ENCODE measurements at regions not wholly inside any gene's neighbourhood (a gene's known extent, or its start where the extent isn't known, plus 50 kb on each side); places are given as distances from the start of the nearest gene placed in this dataset.
"Not testable (repeated sequence)": the region's sequence is repeated elsewhere in the genome, so short reads cannot be mapped to it uniquely, and the experiment has no call there.

DNA sequence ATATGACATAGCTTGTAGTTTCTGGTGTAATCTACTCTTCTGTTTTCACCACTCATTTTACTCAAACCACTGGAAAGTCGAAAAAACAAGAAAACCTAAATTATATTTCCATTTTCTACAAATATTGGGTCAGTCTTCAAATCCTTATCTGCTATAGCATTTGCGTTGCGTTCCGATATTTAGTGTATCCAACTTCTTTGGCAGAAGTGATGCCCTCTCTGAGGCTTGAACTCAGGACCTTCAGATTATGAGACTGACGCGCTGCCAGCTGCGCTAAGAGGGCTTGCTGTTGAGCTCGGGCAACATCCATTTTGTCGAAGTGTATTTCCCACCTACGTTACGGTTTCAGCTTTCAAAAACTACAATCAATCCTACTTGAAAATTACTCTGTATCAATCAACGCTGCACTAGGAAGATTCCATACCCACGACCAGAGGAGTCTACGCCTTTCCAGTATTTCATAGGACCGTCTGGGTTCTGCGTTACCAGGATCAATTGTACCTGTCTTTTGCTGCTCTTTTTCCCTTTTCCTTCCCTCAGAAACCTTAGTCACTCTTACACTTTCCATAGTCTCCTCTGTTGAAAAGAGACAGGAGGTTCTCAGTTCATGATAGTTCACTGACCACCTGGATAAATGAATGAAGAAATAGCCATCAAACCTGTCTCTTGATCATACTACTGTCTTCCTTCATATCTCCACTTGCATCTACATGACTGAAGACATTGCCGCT is 140.5 kb upstream of the ZNF322 start:
- DNase-seq: not testable (repeated sequence)

DNA sequence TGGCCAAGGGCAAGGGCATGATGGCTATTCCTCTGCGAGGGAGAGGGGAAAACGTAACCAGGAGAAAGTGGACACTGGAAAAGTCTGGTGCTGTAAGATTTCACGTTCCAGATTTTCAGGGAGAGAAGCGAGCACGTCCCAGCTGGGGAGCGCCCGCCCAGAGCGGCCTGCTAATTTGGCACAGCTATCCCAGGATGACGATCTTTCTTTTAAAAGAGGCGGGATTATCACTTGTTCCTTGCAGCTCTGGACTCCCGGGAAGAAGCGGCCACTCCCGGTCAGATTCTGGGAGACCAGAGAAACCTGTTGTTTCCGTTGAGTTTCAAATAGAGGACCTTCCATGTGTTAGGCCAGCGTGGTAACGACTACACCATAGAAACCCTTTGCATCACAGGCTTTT is 144.2 kb upstream of the ZNF322 start:
- DNase-seq: not testable (repeated sequence)

DNA sequence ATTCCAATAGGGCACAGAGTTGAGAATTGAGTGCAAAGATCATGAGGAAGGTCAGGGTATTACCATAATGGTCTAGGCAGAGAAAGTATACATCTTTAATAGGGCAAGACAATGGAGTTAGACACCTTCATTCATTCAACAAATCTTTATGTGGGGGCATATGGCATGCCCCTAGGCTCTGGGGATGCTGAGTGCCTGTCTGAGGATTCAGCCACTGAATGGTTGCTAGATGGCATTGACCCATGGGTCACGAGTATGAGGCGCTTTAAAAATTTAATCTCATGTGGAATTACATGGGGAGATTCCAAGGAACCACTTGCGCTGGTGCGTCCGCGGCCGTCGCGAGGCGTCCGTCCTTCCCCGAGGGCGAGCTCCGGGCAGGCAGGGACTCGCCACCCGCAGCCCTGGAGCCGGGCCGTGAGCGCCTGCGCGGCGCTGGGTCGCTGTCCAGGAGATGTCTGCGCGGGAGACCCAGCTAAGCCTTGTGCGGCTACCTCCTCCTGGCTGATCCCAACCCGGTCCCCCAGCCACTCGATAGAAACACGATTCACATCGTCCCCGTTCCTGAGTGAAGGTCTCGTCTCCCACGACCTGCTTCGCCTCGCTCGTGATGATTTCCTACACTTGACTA is 152.1 kb upstream of the ZNF322 start:
- not testable (repeated sequence) for DNase-seq

DNA sequence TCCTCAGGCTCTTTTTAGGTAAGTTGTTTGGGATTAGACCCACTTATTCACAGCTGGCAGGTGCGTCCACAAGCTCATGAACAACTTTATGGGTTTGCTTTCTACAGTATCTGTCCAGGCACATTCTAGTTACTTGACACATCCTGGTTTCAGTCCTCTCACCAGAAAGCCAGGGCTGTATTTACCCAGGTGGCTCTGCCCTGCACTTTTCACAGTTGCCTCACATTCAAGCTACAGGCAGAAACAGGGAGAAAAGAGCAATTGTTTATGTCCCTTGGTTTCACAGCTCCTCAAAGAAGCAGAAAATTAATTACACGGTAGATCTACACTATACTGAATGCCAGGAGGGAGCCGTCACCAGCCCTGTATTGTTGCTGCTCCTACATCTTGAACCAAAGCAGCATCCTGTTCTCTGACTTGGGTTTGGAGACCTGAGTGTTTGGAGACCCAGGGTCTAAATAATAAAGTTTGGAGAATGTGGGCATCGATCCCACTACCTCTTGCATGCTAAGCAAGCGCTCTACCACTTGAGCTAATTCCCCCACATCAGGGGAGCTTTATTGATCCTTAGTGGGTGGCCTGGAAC is 159.2 kb upstream of the ZNF322 start:
- not testable (repeated sequence) for DNase-seq

DNA sequence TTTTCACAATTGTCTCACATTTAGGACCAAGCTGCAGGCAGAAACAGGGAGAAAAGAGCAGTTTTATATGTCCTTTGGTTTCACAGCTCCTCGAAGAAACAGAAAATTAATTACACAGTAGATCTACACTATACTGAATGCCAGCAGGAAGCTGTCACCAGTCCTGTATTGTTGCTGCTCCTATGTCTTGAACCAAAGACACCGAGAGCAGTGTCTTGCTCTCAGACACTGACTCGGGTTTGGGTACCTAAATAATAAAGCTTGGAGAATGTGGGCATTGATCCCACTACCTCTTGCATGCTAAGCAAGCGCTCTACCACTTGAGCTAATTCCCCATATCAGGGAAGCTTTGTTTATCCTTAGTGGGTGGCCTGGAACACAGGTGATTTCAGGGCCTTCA is 168.4 kb upstream of the ZNF322 start:
- not testable (repeated sequence) for DNase-seq

DNA sequence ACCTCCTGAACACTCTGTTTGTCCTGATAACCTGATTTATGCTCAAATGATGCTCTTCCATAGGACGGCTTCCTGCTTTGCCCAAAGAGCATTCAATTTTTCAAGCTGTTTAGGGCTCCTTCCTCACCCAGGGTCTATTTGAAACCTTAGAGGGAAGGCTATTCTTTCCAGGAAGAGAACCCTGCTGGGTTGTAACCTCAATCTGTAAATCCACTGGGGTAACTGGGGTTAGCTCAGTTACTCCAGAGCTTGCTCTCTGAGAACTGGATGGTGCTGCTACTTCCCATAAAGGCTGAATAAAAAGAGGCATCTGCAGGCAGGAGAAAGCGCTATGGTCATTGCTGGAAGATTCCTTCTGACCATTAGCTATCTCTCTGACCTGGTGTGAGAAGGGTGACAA is 169.9 kb upstream of the ZNF322 start:
- not testable (repeated sequence) for DNase-seq

DNA sequence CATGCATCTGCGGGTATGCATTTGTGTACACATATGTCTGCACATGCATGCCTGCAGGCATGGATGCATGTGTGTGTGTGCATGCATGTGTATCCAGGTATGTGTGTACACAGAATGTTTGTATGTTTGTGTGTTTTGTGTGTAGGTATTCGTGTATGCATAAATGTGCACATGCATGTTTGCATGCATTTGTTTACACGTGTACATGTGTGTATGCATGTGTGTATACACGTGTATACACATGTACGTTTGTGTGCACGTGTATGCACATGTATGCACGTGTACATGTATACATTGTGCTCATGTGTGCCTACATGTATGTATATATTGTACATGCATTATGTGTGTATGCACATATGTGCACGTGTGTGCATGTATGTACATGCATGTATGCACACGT is 171.4 kb upstream of the ZNF322 start:
- not testable (repeated sequence) for DNase-seq

DNA sequence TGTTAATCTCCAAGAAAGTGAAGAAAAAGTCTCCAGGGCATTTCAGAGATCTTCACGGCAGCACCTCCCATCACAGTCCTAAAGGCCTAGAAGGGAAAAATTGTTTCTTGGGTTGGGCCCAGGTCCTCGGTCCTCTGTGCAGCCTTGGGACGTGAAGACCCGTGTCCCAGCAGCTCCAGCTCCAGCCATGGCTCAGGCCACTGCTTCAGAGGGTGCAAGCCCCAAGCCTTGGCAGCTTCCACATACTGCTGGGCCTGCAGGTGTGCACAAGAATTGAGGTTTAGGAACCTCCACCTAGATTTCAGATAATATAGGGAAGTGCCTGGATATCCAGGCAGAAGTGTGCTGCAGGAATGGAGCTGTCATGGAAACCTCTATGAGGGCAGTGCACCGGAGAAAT is 176.2 kb upstream of the ZNF322 start:
- DNase-seq: not testable (repeated sequence)

DNA sequence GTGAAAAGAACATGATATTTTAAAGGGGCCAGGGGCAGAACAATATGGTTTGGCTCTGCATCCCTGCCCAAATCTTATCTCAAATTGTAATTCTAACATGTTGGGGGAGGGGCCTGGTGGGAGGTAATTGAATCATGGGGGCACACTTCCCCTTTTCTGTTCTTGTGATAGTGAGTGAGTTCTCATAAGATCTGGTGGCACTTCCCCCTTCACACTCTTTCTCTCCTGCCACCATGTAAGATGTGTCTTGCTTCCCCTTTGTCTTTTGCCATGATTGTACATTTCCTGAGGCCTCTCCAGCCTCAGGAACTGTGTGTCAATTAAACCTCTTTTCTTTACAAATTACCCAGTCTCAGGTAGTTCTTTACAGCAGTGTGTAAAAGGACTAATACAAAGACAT is 177.1 kb upstream of the ZNF322 start:
- DNase-seq: not testable (repeated sequence)

DNA sequence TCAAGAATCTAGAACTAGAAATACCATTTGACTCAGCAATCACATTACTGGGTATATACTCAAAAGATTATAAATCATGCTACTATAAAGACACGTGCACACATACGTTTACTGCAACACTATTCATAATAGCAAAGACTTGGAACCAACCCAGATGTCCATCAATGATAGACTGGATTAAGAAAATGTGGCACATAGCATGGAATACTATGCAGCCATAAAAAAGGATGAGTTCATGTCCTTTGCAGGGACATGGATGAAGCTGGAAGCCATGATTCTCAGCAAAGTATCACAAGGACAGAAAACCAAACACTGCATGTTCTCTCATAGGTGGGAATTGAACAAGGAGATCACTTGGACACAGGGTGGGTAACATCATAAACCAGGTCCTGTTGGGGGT is 185.3 kb upstream of the ZNF322 start:
- not testable (repeated sequence) for DNase-seq

DNA sequence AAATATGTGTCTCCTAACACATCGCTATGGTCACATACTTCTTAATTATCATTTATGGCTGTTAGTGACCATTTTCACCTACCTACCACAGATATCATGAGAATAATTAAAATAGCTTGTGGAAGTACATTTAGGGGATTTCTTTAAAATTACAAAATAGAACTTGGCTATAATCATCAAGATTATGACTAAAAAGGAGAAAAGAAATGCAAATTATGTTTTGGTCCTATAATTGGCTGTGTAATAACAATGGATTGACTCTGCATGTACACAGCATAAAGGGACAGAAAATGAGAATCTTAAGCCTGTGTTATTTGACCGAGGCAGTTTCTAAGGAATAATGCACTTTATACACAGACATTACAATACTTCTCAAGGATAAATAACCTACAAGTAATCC is 197.7 kb upstream of the ZNF322 start:
- DNase-seq: not testable (repeated sequence)

DNA sequence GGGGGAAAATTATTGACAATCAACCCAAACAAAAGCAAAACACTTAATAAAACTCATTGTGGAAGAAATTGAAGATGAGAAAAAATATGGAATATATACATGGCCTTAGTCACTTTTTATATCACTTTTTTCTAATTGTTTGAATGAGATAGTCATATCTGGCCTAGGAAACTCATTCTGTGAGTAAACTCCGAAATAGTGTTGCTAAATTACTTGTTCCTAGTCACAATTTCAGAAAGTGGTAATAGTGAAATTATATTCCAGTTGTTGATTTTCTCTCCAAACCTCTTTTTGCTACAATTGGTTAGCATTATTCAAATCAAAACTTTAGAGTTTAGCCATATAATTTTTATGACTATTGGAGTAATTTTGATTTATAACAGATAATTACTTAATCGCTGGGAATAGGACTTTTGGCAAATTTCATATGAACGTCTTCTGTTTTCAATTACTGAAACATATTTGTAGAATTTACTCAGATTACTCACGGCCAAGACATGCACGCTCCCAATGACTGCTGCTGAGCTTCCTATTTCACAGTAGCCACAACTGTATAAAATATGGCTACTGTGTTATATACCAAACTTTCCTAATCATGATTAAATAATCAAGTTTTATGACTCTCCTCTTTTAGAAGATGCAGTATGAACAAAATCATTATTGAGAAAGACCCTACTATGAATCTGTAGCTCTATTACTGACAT is 199.7 kb upstream of the ZNF322 start:
- DNase-seq: not testable (repeated sequence)

DNA sequence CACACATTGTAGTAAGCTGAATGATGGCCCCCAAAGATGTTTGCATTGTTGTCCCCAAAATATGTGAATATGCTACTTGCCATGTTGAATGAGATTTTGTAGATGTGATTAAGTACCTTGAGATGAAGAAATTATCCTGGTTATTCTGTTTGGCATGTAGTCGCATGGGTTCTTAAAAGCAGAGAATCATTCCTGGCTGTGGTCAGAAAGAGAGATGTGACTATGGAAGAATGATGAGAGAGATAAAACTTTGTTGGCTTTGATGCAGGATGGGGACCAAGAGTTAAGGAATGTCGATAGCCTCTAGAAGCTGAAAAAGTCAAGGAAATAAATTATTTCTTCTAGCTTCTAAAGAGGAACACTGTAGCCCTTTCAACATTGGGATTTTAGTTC is 200.2 kb upstream of the ZNF322 start:
- DNase-seq: not testable (repeated sequence)

DNA sequence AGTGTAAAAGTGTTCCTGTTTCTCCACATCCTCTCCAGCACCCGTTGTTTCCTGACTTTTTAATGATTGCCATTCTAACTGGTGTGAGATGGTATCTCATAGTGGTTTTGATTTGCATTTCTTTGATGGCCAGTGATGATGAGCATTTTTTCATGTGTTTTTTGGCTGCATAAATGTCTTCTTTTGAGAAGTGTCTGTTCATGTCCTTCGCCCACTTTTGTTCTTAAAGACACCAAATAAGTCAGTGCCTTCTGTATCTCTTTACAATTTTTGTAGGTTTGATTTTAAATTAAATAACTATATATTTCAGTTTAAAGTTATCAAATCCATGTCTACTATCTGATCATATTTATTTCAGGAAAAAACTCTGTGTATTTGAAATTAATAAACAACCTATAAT is 202.4 kb upstream of the ZNF322 start:
- DNase-seq: not testable (repeated sequence)

DNA sequence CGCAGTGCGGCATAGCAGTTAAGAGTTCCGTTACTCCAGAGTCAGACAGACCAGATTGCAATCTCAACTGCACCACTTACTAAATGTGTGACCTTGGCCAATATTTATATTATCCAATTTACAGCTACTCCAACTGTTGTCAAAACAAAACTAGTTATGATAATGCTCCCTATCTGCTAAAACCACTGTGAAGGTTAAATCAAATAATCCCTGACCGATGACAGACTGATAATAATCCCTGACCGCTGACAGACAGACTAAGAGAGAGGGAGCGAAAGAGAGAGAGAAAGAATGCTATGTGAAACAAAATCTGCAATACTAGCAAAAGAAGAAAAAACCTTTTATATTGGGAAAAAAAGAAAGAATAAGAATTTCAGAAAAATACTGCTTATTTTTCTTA is 204.1 kb upstream of the ZNF322 start:
- DNase-seq: not testable (repeated sequence)

DNA sequence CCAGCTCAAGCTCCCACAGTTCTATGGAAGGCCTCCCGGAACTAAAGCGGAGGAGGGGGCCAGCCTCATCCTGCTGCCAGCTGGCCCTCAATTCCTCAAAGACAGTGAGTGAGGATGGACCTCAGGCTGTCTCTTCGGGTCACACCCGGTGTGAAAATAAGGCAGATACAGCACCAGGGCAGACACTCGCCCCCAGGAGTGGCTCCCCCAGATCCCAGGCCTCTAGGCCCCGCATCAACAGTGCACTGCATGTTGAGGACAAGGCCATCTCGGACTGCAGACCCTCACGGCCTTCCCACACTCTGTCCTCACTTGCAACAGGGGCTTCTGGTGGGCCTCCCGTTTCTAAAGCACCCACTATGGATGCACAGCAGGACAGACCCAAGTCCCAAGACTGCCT is 239.2 kb upstream of the ZNF322 start:
- DNase-seq: not testable (repeated sequence)

DNA sequence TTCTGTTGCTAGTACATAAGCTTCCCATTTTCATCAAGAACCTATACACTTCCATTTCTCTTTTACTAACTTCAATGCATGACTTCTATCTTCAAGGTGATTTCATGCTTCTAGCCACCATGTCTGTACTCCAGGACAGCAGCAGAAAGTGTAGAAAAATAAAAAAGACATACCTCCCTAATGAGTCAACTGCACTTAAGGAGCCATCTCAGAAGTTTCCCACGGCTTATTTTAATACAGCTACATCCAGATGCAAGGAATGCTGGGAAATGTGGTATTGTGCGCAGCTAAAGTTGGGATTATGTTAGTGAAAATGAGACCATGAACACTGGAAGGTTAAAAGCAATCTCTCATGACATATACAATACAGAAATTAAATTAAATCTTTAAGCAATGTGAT is 264.7 kb upstream of the ZNF322 start:
- DNase-seq: not testable (repeated sequence)

DNA sequence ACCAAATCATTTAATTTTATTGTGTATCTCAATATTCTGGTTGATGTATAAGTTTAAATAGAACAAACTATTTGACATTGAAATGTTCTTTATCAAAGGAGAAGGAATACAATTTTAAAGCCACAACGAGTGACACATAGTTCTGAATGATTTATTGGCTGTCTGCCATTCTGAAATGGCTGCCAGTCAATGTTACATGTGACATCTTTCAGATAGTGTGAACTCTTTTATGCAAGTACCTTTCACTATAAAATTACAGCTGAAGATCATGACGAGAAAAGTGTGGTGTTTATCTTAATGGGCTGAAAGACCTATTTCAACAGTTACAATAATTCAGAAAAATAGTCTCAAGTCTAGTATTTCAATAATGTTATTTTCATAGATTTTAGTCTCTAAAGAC is 268.6 kb upstream of the ZNF322 start:
- not testable (repeated sequence) for DNase-seq

DNA sequence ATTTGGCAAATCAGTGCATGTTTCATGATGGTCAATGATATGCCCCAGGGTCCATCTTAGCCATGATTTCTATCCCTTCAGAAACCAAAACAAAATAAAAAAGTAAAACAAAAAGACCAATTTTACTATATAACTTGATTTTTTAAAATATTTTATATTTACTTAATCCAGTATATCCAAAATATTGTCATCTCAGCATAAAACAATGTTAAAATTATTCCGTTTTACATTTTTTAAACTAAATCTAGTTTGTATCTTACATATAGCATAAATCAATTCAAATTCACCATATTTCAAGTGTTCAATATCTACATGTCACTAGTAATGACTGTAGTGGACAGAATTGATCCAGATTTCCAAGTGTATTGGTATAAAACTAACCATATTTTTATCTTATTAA is 277.7 kb upstream of the ZNF322 start:
- DNase-seq: not testable (repeated sequence)

DNA sequence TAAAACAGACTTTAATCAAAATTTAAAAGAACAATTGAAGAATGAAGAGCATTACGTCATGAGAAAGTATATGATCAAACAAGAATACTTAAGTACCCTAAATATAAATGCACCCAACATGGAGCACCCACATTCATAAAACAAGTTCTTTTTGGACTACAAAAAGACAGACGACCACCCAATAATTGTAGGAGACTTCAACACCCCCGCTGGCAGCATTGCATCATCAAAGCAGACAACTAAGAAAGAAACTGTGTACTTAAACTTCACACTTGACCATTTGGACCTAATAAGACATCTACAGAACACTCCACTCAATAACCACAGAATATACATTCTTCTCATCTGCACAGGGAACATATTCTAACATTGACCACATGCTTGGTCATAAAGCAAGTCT is 291.7 kb upstream of the ZNF322 start:
- not testable (repeated sequence) for DNase-seq

DNA sequence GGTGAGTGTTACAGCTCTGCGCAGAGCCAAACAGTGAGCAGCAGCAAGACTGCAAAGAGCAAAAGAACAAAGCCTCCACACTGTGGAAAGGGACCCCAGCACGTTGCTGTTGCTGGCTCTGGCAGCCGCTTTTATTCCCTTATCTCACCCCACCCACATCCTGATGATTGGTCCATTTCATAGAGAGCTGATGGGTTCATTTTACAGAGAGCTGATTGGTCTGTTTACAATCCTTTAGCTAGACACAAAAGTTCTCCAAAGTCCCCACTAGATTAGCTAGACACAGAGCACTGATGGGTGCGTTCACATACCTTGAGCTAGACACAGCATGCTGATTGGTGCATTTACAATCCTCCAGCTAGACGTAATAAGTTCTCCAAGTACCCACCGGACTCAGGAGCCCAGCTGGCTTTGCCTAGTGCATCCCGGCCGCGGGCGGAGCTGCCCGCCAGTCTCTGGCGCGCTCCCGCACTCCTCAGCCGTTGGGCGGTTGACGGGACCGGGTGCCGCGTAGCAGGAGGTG is 291.4 kb upstream of the PRSS16 start:
- DNase-seq: peak; percentile 72

DNA sequence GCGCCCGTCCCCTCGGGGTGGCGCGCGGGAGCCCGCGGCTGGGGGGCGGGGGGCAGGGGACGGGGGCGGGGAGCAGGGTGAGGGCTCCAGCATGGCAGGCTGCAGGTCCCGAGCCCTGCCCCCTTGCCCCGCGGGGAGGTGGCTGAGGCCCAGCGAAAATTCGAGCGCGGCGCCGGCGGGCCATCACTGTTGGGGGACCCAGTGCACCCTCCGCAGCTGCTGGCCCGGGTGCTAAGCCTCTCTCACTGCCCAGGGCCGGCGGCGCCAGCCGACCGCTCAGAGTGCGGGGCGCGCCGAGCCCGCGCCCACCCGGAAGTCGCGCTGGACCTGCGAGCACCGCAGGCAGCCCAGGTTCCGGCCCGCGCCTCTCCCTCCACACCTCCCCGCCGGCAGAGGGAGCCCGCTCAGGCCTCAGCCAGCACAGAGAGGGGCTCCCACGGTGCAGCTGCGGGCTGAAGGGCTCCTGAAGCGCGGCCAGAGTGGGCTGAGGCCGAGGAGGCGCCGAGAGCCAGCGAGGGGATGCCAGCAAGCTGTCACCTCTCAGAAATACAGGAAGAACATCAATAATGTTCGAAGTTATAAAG is 290.8 kb upstream of the PRSS16 start:
- DNase-seq: peak; percentile 82

All from CD4-positive, alpha-beta T cell treated with Interferon gamma for 1 hour (primary cell).